Gastrocnemius medialis (tissue), 4 donors: ENCODE measurements at regions not wholly inside any gene's neighbourhood (a gene's known extent, or its start where the extent isn't known, plus 50 kb on each side); places are given as distances from the start of the nearest gene placed in this dataset.

Source experiments
- ATAC-seq, 2 donors: fragments of 150-250 bp; one replicate each; pipeline ENCODE4 v1.9.1; 2016
- DNase-seq, 2 donors: peaks; one replicate each; pipeline ENCODE4 v3.0.0-alpha.2; 2019
- H3K27ac ChIP-seq, 4 donors: fragments of 200-600 bp; sonication (generic); 1 replicate in 1 of 4; 2 replicates in 3 of 4; pipeline ENCODE4 v1.5.1; 2016 to 2018; ENCODE audit warnings: mild to moderate bottlenecking in 2 of 4, moderate library complexity in 1 of 4
- H3K27me3 ChIP-seq, 3 donors: fragments of 200-600 bp; sonication (generic) in 2 of 3; 1 replicate in 1 of 3; 2 replicates in 2 of 3; pipeline versions ENCODE4 v1.5.1 to v1.6.0; 2016 to 2019; ENCODE audit warnings: mild to moderate bottlenecking in 1 of 3, moderate library complexity in 1 of 3
- H3K36me3 ChIP-seq, 2 donors: fragments of 200-600 bp; sonication (generic) in 1 of 2; one replicate each; pipeline ENCODE4 v1.5.1; 2017 to 2018
- H3K4me1 ChIP-seq, 2 donors: fragments of 200-600 bp; sonication (generic) in 1 of 2; one replicate each; pipeline ENCODE4 v1.5.1; 2016 to 2017; ENCODE audit warnings: mild to moderate bottlenecking in 2 of 2
- H3K4me3 ChIP-seq, 4 donors: fragments of 200-600 bp; sonication (generic) in 3 of 4; 1 replicate in 1 of 4; 2 replicates in 3 of 4; pipeline ENCODE4 v1.5.1; 2016 to 2019; ENCODE audit warnings: mild to moderate bottlenecking in 2 of 4
- H3K9me3 ChIP-seq, 3 donors: fragments of 200-600 bp; sonication (generic) in 2 of 3; 1 replicate in 1 of 3; 2 replicates in 2 of 3; pipeline ENCODE4 v1.5.1; 2016 to 2019
- CTCF ChIP-seq, 5 experiments: fragments of 450-650 bp in 3 of 5; fragments of 200-600 bp in 2 of 5; sonication (generic) in 2 of 5; IDR thresholded peaks in 4 of 5; conservative IDR thresholded peaks in 1 of 5; 1 replicate in 4 of 5; 2 replicates in 1 of 5; pipeline ENCODE4 v1.5.1; 2016 to 2019; ENCODE audit warnings: antibody characterized with exemption in 5 of 5, mild to moderate bottlenecking in 3 of 5, moderate library complexity in 3 of 5
- POLR2A ChIP-seq, 2 donors: fragments of 450-650 bp; IDR thresholded peaks; one replicate each; pipeline ENCODE4 v1.6.1; 2017; ENCODE audit warnings: antibody characterized with exemption in 2 of 2, mild to moderate bottlenecking in 2 of 2, moderate library complexity in 2 of 2
- in situ Hi-C, 4 donors: fragments of 200-750 bp; cut with MboI; loops; one replicate each; pipeline versions ENCODE4 v1.15.0 to v1.8.0; 2017; ENCODE audit warnings: low sequenced_read_pairs in 4 of 4
- intact Hi-C: fragments of 100-400 bp; cut with DNase I; formaldehyde crosslinking; loops from one replicate; pipeline ENCODE4 v1.15.1; 2023; ENCODE audit warnings: low total_unique reads

DNA sequence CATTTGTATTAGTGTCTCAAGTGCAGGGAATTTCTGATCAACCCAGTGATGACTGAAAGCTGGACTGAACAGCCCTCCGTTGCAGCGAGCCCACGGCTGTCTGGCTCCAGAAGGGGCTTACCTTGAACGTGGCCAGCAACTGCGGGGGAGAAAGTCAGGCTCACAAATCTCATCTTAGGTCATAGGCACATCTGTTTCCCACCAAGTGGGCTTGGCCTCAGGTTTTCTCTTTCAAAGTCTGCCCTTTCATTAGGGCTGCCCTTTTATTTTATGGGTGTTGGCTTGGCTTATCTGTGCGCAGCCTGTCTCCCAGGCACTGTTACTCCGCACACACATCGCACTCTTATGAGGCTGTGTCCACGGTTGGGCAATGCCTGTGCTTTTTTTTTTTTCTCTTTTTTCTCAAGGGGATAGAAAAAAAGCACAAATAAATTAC is 178.0 kb downstream of the JCAD start:
- H3K4me3 ChIP-seq, result no peak overlapping the region
- DNase-seq (no peak), ATAC-seq (peak; percentile 5 to 60)
- H3K4me1 ChIP-seq, result peaks cover 0 to 5% of the 10 kb centered on the region in 2 donors
- H3K9me3 ChIP-seq, result no peaks in the 10 kb centered on the region
- TF ChIP-seq POLR2A (IDR thresholded peaks at IDR 0.05) (no peak), CTCF (IDR thresholded peaks at IDR 0.05 in 4 of 5, conservative IDR thresholded peaks at IDR 0.05 in 1 of 5) (no peak)
- H3K27ac ChIP-seq, result no peak overlapping the region
- H3K36me3 ChIP-seq, result no peaks in the 10 kb centered on the region
- intact Hi-C loops, result no loop called here
- in situ Hi-C loops, result no loop called here
- no peaks in the 10 kb centered on the region for H3K27me3 ChIP-seq

- TF ChIP-seq CTCF (IDR thresholded peaks at IDR 0.05 in 4 of 5, conservative IDR thresholded peaks at IDR 0.05 in 1 of 5) (no peak), POLR2A (IDR thresholded peaks at IDR 0.05) (no peak)
- H3K9me3 ChIP-seq, result no peaks in the 10 kb centered on the region
- intact Hi-C loops (no loop called here), in situ Hi-C loops (no loop called here)
- ATAC-seq (no peak), DNase-seq (no peak)
- no peak overlapping the region for H3K4me3 ChIP-seq
- H3K36me3 ChIP-seq, result no peaks in the 10 kb centered on the region
- H3K27me3 ChIP-seq, result no peaks in the 10 kb centered on the region
- no peak overlapping the region for H3K27ac ChIP-seq
- H3K4me1 ChIP-seq, result peaks cover 0 to 5% of the 10 kb centered on the region in 2 donors
Observed at GRCh38 chr10:29880856-29881255, 178.5 kb downstream of the JCAD start.

GRCh38 chr10:29879862-29880261 is 179.5 kb downstream of the JCAD start:
- Histone ChIP-seq H3K27me3 (no peaks in the 10 kb centered on the region), H3K27ac (no peak overlapping the region), H3K36me3 (no peaks in the 10 kb centered on the region), H3K9me3 (no peaks in the 10 kb centered on the region), H3K4me3 (no peak overlapping the region), H3K4me1 (peaks cover 0 to 5% of the 10 kb centered on the region in 2 donors)
- DNase-seq, result no peak
- no peak for TF ChIP-seq CTCF (IDR thresholded peaks at IDR 0.05 in 4 of 5, conservative IDR thresholded peaks at IDR 0.05 in 1 of 5)
- in situ Hi-C loops (no loop called here), intact Hi-C loops (no loop called here)
- ATAC-seq, result no peak

GRCh38 chr10:29878492-29878891 is 180.9 kb downstream of the JCAD start:
- no peaks in the 10 kb centered on the region for H3K9me3 ChIP-seq
- H3K4me3 ChIP-seq, result no peak overlapping the region
- H3K27me3 ChIP-seq, result no peaks in the 10 kb centered on the region
- in situ Hi-C loops, result no loop called here
- H3K4me1 ChIP-seq, result no peaks in the 10 kb centered on the region
- H3K36me3 ChIP-seq, result no peaks in the 10 kb centered on the region
- TF ChIP-seq CTCF (IDR thresholded peaks at IDR 0.05 in 4 of 5, conservative IDR thresholded peaks at IDR 0.05 in 1 of 5) (no peak), POLR2A (IDR thresholded peaks at IDR 0.05) (no peak)
- H3K27ac ChIP-seq, result no peak overlapping the region
- no peak for ATAC-seq
- intact Hi-C loops, result no loop called here
- DNase-seq, result no peak

- no peak for TF ChIP-seq POLR2A (IDR thresholded peaks at IDR 0.05)
- TF ChIP-seq CTCF (IDR thresholded peaks at IDR 0.05 in 4 of 5, conservative IDR thresholded peaks at IDR 0.05 in 1 of 5), result no peak
- no peaks in the 10 kb centered on the region for H3K4me1 ChIP-seq
- DNase-seq, result no peak
Observed at GRCh38 chr10:29877793-29878491, 181.4 kb downstream of the JCAD start.

More at GRCh38 chr10:29877793-29878491, 181.4 kb downstream of the JCAD start:
- H3K4me3 ChIP-seq, result no peak overlapping the region
- no peak overlapping the region for H3K27ac ChIP-seq
- no peaks in the 10 kb centered on the region for H3K27me3 ChIP-seq
- ATAC-seq, result no peak
- no peaks in the 10 kb centered on the region for H3K36me3 ChIP-seq
- in situ Hi-C loops, result no loop called here
- H3K9me3 ChIP-seq, result no peaks in the 10 kb centered on the region
- intact Hi-C loops, result no loop called here
